Ureter (tissue), 1 donor: ENCODE measurements at regions not wholly inside any gene's neighbourhood (a gene's known extent, or its start where the extent isn't known, plus 50 kb on each side); places are given as distances from the start of the nearest gene placed in this dataset.

ENCODE experiments used
- DNase-seq: peaks from one replicate; pipeline ENCODE4 v3.0.0-alpha.2; 2020; ENCODE audit warnings: low spot score
- donor health status: DM: yes; HTN: yes; CAD: no.

- no peak for DNase-seq
These were observed 191.8 kb downstream of the TOMM20 start for GRCh38 chr1:234936612-234937389.

GRCh38 chr1:234934611-234935033, 194.0 kb downstream of the TOMM20 start:
- peak; percentile 23 for DNase-seq

DNA sequence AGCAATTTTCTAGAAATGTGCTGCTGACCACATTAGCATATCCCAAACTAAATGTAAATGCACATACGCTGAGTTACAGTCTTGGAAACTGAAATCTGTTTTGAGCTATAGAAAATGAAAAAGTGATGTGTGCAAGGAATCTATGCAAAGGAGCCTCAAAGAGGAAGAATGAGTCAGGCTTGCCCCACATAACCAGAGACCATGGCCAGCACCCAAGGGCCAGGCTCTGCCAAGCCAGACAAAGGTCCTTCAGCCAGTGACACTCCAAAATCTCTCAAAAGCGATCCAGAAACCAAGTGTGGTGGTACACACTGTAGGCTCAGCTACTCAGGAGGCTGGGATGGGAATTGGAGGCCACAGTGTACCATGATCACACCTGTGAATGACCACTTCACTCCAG, 195.2 kb downstream of the TOMM20 start:
- peak; percentile 54 for DNase-seq

DNA sequence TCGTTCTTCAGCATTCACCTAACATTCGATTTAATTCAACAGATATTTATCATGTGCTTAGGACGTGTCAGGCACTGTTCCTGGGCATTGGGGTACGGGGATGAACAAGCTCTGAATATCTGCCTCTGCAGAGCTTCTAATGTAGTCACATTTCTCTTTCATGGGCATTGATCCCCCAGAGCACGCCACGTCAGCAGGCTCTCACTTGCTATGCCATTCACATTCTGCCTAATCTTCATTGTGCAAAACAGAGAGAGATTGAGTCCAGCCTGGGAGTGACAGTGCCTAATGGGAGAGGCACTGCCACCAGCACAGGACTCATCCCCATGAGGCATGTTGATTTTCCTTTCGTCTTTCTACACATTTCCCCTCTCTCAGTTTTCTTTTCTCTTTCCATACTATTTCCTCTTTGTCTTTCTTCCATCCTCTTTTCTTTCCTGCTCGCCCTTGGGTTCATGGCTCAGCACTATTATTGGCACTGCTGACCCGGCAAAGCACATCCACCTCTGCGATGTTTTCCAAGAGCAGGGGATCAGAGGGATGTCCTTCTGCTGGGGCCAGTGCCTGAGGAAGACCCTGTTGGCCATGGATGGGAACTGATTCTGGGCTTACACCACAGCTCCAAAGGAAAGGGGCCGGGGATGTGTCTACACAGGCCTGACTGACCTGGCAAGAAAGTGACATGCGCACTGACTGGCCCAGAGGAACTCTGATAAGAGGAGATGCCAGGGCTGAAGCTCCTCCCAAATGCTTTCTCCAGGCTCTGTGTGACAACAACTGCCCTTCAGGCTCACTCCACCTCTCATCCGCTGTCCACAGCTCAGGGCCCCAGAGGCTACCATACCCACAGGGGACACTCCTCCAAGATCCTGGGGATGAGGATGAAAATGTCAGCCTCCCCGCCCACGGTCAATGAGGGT, 195.9 kb downstream of the TOMM20 start:
- DNase-seq = peak; percentile 68

GRCh38 chr1:234932106-234932505, 196.5 kb downstream of the TOMM20 start:
- peak; percentile 31 for DNase-seq

GRCh38 chr1:234931404-234931973, 197.1 kb downstream of the TOMM20 start:
- DNase-seq = peak; percentile 27

GRCh38 chr1:234929369-234929768, 199.3 kb downstream of the TOMM20 start:
- peak; percentile 20 for DNase-seq

GRCh38 chr1:234928642-234929041, 200.0 kb downstream of the TOMM20 start:
- DNase-seq = peak; percentile 32

GRCh38 chr1:234927971-234928640, 200.5 kb downstream of the TOMM20 start:
- peak; percentile 27 for DNase-seq

DNA sequence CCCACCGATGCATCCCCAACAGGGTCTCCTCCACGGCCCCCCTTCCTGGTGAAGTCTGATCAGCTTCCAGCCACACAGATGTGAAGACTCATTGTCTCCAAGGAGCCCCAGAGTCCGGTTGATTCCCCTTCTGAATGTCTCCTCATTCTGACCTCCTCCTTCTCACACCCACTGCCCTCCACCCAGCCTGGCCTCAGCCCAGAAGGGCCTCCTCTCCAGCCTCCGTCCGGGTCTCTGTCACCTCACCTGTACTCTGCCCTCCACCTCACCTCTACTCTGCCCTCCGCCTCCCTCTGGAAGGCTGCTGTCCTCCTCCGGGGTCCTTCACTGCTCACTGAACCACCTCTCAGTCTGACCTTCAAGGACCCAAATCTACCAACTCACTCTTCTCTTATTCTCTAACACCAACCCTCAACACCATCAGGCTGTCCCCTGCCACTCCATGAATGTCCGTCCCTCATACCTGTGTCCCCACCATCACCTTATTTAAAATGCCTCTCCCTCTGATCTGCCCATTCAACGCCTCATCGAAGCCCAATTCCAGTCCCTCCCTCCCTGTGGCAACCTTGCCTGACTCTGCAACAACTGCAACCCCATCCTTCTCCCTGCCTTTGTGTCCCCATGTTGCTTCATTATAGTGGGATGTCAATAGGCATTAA, 201.2 kb downstream of the TOMM20 start:
- DNase-seq = peak; percentile 43

DNA sequence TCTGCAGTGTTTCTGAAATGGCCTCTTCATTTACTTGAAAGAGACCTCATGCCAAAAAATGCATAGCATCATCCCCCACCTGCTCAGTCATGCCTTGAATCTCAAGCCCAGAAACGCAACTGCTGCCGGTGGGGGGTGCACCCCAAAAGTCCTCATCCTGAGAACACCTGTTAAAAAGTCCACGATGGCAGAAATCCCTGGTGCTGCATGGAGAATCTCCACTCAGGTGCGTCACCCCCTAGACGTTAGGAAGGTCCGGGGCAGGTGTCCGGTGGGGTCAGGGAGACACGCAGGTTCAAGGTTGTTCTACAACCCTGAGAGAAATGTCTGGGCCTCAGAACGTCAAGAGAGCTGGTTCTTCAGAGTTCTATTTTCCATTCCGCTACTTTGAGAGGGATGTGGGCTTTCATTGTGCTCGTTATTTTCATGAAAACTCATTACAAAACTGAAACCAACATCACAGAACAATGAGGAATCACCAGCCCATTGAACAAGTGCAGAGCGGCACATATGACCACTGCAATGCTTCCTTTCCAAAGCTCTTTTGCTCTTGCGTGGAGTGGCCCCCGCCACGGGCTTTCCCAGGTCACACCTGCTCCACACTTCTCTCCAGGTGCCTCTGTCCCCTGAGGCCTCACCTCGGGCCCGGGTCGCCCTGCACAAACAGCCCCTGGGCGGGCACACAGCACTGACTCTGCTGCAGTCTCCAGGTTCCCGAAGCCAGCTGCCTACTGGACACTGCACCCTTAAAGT, 201.9 kb downstream of the TOMM20 start:
- peak; percentile 45 for DNase-seq

GRCh38 chr1:234926264-234926558, 202.4 kb downstream of the TOMM20 start:
- DNase-seq = no peak

DNA sequence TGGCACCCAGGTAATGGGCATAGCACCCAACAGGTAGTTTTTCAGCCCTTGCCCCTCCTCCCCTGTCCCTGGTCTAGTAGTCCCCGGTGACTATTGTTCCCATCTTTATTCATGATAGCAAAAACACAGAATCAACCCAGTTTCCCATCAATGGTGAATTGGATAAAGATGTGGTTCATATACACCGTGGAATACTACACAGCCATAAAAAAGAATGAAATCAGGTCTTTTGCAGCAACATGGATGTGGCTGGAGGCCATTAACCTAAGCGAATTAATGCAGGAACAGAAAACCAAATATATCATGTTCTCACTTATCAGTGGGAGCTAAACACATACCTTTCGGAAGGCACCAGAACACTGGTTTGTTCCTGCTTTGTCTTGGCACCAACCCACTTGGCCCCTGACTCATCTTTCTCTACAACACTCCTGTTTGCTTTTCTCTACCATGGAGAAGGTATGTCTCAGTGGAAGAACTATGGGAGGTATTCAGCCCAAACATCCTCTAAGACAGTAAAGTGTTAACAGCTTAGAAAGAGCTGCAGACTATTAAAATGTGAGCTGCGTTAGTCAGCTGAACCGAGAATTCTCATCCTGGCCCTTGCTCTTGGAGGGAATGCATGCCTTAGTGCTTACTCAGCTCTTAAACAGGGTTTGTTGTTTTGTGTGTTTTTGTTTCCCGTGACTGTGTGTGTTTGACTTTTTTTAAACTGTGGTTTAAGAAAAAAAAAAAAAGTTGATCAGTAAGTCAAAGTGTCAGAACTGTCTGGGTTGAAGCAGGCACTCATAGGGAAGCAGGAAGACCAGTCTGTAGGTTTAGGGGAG, 203.0 kb downstream of the TOMM20 start:
- peak; percentile 62 for DNase-seq

GRCh38 chr1:234924450-234925355, 203.9 kb downstream of the TOMM20 start:
- DNase-seq = peak; percentile 26

- DNase-seq = peak; percentile 18
These were observed 205.0 kb downstream of the TOMM20 start for GRCh38 chr1:234923626-234924025.

GRCh38 chr1:234922987-234923386, 205.7 kb downstream of the TOMM20 start:
- peak; percentile 37 for DNase-seq

DNA sequence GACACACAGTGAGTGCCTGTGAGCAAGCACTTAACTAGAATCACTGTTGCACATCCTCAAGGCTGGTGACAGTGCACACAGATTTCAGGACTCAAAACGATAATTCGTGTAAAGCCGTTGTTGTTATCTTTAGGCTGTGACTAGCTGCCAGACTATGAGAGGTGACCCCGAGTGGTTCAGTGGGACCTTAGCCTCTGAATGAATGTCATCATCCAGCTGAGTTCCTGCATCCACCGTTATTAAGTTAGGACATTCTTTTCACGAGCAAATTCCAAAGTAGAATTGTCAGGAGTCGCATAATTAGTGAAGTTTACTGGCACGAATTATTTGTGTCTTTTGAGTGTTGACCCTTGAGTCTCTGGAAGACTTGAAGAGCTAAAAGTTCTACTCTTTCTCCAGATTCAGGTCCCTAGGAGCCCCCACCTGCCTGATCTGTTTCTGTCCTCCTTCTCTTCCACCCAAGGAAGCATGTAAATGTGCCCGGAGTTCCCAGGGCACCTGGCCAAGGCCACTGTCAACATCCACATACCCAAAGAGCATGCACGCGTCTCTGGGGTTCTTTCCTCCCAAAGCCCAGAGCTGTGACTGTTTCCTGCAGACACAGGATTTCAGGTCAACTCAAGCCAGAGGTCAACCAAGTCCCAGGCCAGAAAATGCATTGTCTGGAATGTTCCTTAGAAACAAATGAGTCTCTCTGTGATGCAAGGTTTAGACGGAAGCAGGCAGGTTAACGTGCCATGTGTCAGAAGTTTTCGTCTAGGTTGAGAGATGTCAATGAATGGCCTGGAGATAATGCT, 207.2 kb downstream of the TOMM20 start:
- no peak for DNase-seq

DNA sequence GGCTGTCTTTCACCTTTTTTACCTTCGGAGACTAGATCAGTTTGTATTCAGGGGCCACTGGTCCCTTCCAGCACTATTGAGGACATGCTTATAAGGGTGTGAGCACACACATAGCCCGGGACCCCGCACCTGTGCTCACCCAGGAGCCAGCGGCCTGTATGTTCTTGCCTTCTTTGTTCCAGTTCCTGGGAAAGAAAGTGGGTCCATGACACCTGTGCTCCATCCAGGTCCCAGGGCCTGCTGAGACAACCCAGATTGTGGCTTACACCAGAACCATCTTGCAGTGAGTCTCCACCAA, 207.8 kb downstream of the TOMM20 start:
- DNase-seq = no peak
